Sigmoid colon (tissue), 6 donors: ENCODE measurements at regions not wholly inside any gene's neighbourhood (a gene's known extent, or its start where the extent isn't known, plus 50 kb on each side); places are given as distances from the start of the nearest gene placed in this dataset.

Source experiments
- DNase-seq: peaks from one replicate; pipeline ENCODE4 v3.0.0-alpha.2; 2019
- H3K27ac ChIP-seq, 4 donors: fragments of 200-600 bp; sonication (generic); one replicate each; pipeline ENCODE4 v1.5.1; 2016 to 2019; ENCODE audit warnings: mild to moderate bottlenecking in 1 of 4
- H3K27me3 ChIP-seq, 3 donors: fragments of 200-600 bp; sonication (generic); one replicate each; pipeline ENCODE4 v1.5.1; 2019; ENCODE audit warnings: mild to moderate bottlenecking in 1 of 3
- H3K36me3 ChIP-seq, 4 donors: fragments of 200-600 bp; sonication (generic); one replicate each; pipeline ENCODE4 v1.5.1; 2016 to 2019
- H3K4me1 ChIP-seq, 4 donors: fragments of 200-600 bp; sonication (generic); one replicate each; pipeline ENCODE4 v1.5.1; 2017 to 2019
- H3K4me3 ChIP-seq, 4 donors: fragments of 200-600 bp; sonication (generic); one replicate each; pipeline ENCODE4 v1.5.1; 2017 to 2019; ENCODE audit warnings: mild to moderate bottlenecking in 2 of 4, moderate library complexity in 1 of 4
- H3K9me3 ChIP-seq, 4 donors: fragments of 200-600 bp in 3 of 4; sonication (generic) in 3 of 4; one replicate each; pipeline versions ENCODE4 v1.5.1 to v1.6.1; 2013 to 2019
- CTCF ChIP-seq, 4 experiments: fragments of 450-650 bp in 3 of 4; fragments of 200-600 bp in 1 of 4; IDR thresholded peaks; one replicate each; pipeline ENCODE4 v1.5.1; 2016 to 2019; ENCODE audit warnings: antibody characterized with exemption in 4 of 4, mild to moderate bottlenecking in 3 of 4, moderate library complexity in 2 of 4
- EP300 ChIP-seq, 4 donors: sonication (generic); formaldehyde crosslinking; IDR thresholded peaks; one replicate each; pipeline ENCODE4 v1.6.1; 2017; ENCODE audit warnings: antibody characterized with exemption in 4 of 4
- POLR2A ChIP-seq, 2 donors: fragments of 450-650 bp; IDR thresholded peaks; one replicate each; pipeline ENCODE4 v1.6.1; 2016; ENCODE audit warnings: antibody characterized with exemption in 2 of 2, mild to moderate bottlenecking in 2 of 2, moderate library complexity in 2 of 2
- POLR2AphosphoS5 ChIP-seq, 4 donors: sonication (generic); formaldehyde crosslinking; IDR thresholded peaks; one replicate each; pipeline ENCODE4 v1.6.1; 2017; ENCODE audit warnings: antibody characterized with exemption in 4 of 4
- WGBS, 2 donors: extraction: QIAGEN DNeasy Blood & Tissue Kit; methylation state at CpG; one replicate each; pipeline ENCODE4 v1.1.7; 2013; 5-methylcytosine and 5-hydroxymethylcytosine counted together
- intact Hi-C: fragments of 100-400 bp; cut with DNase I; formaldehyde crosslinking; loops from one replicate; pipeline ENCODE4 v1.15.1; 2023
- donor health status: healthy with polysubstance abuse.
- donor health status: healthy.

DNA sequence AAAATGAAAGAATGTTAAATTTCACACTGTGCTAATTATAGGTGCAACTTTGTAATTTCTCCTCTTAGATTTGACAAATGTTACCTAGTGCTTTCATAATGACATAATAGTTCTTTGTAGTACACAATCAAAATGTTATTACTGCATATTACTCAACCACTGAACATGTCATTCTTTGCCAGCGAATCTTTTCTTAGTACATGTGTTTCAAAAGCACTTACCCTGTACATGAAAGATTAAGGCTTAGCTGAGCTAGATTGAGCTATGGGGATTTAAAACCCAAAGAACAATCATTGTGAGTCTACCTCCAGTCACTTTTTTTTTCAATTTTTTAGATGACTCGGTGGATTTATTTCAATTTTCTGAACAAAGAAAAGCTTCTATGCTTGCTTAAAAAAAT, 123.5 kb upstream of the FERD3L start:
- no peak for TF ChIP-seq CTCF (IDR thresholded peaks at IDR 0.05)
- no peak for TF ChIP-seq POLR2A (IDR thresholded peaks at IDR 0.05)
- no peak for TF ChIP-seq EP300 (IDR thresholded peaks at IDR 0.05)
- TF ChIP-seq POLR2AphosphoS5 (IDR thresholded peaks at IDR 0.05) = no peak
- Histone ChIP-seq H3K27me3 (no peaks in the 10 kb centered on the region), H3K27ac (no peak overlapping the region), H3K4me3 (no peak overlapping the region), H3K4me1 (no peaks in the 10 kb centered on the region), H3K36me3 (no peaks in the 10 kb centered on the region), H3K9me3 (no peaks in the 10 kb centered on the region)
- intact Hi-C loops = no loop called here
- 84% methylated on average over 2 of the region's 2 CpGs for WGBS, 2 donors
- DNase-seq = no peak

DNA sequence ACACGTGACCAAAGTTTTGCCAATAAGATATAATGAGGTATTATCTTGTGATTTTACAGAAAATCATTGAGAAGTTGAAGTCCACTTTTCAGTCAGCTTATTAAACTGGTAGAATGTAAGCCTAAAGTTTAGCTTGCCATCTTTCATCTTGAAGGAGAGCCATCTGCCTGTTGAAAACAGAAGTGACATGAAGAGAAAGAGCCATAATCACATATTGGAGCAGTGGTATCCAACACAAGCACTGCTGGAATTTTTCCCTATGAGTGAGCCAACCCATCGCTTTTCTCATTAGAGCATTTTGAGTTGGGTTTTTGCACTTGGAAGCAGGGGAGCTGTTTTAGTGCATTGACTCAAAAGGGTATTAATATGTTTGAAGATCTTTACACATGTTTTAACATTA, 117.6 kb upstream of the FERD3L start:
- WGBS, 2 donors = 73 to 81% methylated on average over 2 of the region's 2 CpGs
- TF ChIP-seq POLR2A (IDR thresholded peaks at IDR 0.05) (no peak), EP300 (IDR thresholded peaks at IDR 0.05) (no peak), POLR2AphosphoS5 (IDR thresholded peaks at IDR 0.05) (no peak), CTCF (IDR thresholded peaks at IDR 0.05) (no peak)
- no peak overlapping the region for H3K27ac ChIP-seq
- no peak for DNase-seq
- no peaks in the 10 kb centered on the region for H3K4me1 ChIP-seq
- no peak overlapping the region for H3K4me3 ChIP-seq
- intact Hi-C loops = no loop called here
- no peaks in the 10 kb centered on the region for H3K27me3 ChIP-seq
- H3K9me3 ChIP-seq = no peaks in the 10 kb centered on the region
- no peaks in the 10 kb centered on the region for H3K36me3 ChIP-seq

- WGBS, 2 donors = 69 to 84% methylated on average over 4 of the region's 4 CpGs
These were observed 104.1 kb upstream of the FERD3L start for GRCh38 chr7:19249281-19249680.

GRCh38 chr7:19248681-19249080, 103.5 kb upstream of the FERD3L start:
- TF ChIP-seq POLR2A (IDR thresholded peaks at IDR 0.05) = no peak
- TF ChIP-seq EP300 (IDR thresholded peaks at IDR 0.05) = no peak
- no peak for TF ChIP-seq CTCF (IDR thresholded peaks at IDR 0.05)
- no peak for TF ChIP-seq POLR2AphosphoS5 (IDR thresholded peaks at IDR 0.05)
- Histone ChIP-seq H3K4me3 (no peak overlapping the region), H3K9me3 (no peaks in the 10 kb centered on the region), H3K4me1 (peaks cover 0 to 6% (median 0%) of the 10 kb centered on the region in 4 donors), H3K27me3 (no peaks in the 10 kb centered on the region), H3K27ac (no peak overlapping the region), H3K36me3 (no peaks in the 10 kb centered on the region)
- DNase-seq = no peak
- 50 to 59% methylated on average over 2 of the region's 2 CpGs for WGBS, 2 donors
- intact Hi-C loops = no loop called here

More at GRCh38 chr7:19249281-19249680, 104.1 kb upstream of the FERD3L start:
- peaks cover 0 to 6% (median 0%) of the 10 kb centered on the region in 4 donors for H3K4me1 ChIP-seq
- DNase-seq = no peak
- TF ChIP-seq EP300 (IDR thresholded peaks at IDR 0.05) = no peak
- no peak for TF ChIP-seq POLR2AphosphoS5 (IDR thresholded peaks at IDR 0.05)
- H3K36me3 ChIP-seq = no peaks in the 10 kb centered on the region
- H3K4me3 ChIP-seq = no peak overlapping the region
- no peaks in the 10 kb centered on the region for H3K9me3 ChIP-seq
- H3K27me3 ChIP-seq = no peaks in the 10 kb centered on the region
- no peak overlapping the region for H3K27ac ChIP-seq
- intact Hi-C loops = no loop called here

- no peak overlapping the region for H3K4me3 ChIP-seq
- H3K4me1 ChIP-seq = peaks cover 0 to 6% (median 0%) of the 10 kb centered on the region in 4 donors
- no peak overlapping the region for H3K27ac ChIP-seq
- no peaks in the 10 kb centered on the region for H3K9me3 ChIP-seq
- intact Hi-C loops = no loop called here
- 90 to 91% methylated on average over 2 of the region's 2 CpGs for WGBS, 2 donors
- no peaks in the 10 kb centered on the region for H3K27me3 ChIP-seq
- no peaks in the 10 kb centered on the region for H3K36me3 ChIP-seq
- TF ChIP-seq EP300 (IDR thresholded peaks at IDR 0.05) (no peak), POLR2A (IDR thresholded peaks at IDR 0.05) (no peak), POLR2AphosphoS5 (IDR thresholded peaks at IDR 0.05) (no peak), CTCF (IDR thresholded peaks at IDR 0.05) (no peak)
- DNase-seq = no peak
These were observed 102.9 kb upstream of the FERD3L start for GRCh38 chr7:19248115-19248514.
